GM18858 (cell line): ENCODE measurements at regions not wholly inside any gene's neighbourhood (a gene's known extent, or its start where the extent isn't known, plus 50 kb on each side); places are given as distances from the start of the nearest gene placed in this dataset.

Source experiments
- ATAC-seq: cut with Tn5 transposase; IDR thresholded peaks from one replicate; pipeline ENCODE4 v1.9.1; 2021; ENCODE audit not compliant: unreplicated experiment

DNA sequence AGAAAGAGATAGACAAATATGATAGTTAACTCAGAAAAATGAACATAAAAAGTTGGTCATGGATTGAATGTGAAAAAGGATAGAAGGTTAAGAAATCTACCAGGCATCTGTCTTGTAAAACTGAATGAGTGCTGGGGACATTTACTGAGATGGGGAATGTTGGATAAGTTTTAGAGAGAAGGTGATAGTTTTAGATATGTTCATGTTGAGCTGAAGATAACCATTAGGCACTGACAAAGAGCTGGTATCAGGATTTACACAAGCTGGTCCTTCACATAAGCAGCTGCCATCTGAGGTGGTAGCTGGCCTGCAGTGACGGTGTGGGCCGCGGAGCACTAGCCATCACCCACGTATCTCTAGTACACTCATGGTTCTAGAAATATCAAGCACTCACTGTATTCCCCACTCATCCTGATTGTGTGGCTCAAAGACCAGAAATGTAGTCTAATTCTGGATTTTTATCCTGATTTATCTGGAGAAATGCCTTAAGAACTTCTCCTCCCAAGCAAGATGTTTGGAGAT lies 194.4 kb upstream of the KCNJ16 start:
- ATAC-seq = no peak

DNA sequence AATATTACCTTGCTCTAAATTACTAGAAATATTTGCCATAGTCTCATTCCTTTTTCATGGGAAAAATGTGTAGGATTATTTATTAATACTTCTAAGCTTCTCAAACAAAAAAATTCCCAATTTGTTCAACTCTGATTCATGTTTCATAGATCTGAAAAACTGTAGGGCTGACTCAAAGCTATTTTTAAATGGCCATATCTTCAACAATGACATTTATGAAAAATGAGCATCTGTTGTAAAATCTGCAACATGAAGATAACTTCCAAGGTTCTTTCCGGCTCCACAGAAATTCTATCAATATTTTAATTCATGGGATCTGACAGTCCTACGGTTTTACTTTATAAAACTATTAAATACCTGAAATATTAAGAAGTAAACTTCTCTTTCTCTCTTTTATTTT lies 192.7 kb upstream of the KCNJ16 start:
- no peak for ATAC-seq

DNA sequence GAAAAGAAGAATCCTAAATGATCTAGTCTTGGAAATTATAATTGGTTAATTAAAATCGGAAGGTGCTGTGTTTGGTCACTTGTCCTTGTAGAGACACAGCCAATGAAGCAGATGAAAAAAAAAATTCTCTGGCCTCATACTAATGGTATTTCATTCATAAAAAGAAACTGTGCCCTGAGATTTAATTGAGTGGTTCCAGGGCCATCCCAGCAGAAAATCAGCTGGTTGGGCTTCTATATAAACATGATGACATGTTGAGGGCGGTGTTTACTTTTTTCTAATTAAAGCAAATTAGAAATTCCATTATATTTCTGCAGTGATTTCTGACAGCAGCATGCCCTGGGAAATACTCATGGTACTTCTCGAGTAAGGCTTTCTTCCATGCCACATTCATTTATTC lies 191.9 kb upstream of the KCNJ16 start:
- ATAC-seq = no peak

DNA sequence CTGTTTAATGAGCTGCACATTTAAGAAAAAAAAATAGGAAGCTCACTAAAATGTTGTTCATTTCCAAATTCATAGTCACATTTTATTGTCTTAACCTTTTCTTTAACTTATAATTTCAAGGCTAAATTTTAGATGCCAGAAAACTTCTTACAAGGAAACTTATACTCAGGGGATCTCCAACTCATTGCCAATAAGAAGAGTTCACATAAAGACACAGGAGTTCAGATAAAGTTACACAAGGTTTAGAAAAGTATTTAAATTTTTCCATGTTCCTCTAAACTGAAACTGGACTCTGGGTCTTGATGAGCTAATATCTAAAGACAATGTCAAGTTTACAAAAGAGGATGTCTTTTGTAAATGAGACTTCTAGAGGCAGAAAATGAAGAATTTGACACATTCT lies 190.7 kb upstream of the KCNJ16 start:
- no peak for ATAC-seq

DNA sequence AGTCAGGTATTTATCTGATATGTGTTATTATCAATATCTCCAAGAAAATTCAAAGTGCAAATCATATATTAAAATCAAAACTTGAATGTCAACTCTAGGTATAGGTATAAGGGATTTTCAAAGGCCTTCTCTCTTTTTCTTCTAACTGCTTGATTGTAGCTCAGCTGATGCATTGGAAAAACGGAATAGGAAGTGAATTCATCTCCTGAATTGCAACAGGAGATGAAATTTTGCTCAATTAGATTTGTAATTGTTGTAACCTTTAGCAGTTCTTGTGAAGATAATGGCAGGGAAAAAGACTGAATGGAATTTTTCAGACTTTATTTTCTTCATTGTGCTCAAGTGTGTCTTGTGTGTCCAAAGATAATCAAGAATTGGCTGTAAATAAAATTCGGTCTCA lies 190.2 kb upstream of the KCNJ16 start:
- ATAC-seq = no peak

DNA sequence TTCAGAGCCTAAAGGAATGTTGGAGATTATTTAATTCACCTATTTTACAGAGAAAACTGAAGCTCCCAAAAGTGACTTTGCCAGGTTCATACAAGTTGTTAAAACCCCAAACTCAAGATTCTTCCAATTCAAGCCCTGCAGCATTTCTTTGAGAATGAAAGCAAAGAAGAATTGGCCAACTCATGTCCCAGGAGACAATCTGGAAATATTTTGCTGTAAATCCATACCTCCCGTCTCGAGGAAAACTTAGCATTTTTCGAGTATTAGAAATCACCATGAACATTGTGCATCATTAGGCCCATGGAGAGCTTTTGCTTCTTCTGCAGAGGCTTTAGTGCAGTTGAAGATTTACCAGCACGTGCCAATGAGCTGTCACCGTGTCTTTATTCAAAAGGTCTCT lies 176.4 kb upstream of the KCNJ16 start:
- no peak for ATAC-seq

DNA sequence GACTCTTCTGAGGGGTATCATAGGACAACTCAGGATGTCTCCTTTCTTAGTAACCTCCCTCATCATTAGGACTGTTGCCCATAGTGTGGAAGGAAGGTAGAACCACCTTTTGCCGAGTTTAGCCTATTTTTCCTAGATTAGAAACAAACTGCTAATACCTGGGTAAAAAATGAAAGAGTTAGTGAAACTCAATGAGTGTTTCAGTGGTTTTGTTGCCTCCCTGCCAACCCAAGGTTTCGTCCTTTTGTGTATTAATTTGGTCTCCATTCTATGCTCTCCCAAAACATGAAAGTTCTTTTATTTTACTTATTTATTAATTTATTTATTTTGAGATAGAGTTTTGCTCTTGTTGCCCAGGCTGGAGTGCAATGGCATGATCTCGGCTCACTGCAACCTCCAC lies 174.9 kb upstream of the KCNJ16 start:
- ATAC-seq = no peak

DNA sequence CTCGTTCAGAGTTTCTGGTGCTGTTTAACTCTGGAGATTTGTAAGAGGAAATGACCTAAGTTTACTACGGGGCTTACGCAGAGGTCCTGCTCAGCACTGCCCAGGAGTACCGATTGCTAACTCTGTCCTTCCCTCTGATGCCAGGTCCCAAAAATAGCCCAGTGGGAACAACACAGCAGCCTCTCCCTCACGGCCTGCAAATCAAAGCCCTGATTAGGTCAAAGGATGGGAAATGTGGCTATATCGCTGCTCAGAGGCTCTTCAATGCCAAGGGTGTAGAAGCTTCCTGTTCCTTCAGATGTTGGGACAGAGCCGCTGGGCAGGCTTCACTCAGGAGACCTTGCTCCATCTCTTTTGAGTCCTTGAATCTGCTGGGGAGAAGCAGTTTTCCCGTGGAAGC lies 174.2 kb upstream of the KCNJ16 start:
- no peak for ATAC-seq

DNA sequence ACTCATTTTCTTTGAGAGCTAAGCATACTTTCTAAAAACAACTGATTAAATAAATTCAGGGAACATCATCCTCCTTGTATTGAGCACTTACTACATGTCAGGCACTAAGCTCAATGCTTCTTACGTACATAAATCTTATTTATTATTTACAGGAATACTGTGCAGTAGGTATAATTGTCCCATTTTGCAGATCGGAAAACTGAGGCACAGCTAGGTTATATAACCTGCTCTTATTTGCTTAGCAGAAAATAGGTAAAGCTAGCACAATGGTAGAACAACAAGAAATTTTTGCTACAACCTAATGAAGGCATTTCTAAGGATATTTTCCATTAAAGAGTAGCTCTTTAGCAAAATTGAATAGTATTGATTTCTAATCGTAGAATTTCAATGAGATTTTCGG lies 168.7 kb upstream of the KCNJ16 start:
- no peak for ATAC-seq

DNA sequence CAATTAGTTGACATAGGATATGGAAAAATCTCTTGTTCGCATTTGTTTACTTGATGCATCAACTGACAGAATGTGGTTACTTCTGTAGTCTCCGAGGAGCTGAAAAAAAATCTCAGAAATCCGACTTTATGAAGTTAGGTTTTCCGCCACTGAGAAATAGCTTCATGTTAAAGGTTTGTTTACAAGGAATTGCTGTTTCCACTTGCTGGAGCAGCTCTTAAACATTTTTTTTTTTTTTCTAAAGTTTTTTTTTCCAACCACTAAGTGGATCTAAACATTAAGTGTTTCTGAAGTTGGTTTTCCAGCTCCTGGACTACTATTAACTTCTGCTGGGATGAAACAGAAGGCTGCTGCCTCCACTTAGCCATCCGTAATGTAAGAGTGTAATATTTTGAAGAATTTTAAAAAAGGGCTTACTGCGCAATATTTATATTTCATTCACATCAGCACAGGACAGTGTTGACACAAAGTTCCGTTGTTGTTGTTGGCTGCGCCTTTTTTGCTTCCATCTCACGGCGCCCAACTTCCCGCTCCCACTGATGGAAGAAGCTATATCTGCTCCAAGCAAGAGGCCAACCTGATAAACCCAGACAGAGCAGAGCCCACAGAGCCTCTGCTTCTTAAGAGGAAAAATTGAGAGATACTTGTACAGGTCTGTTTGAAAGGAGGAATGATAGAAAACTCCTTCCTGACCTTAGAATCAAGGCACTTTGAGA lies 167.7 kb upstream of the KCNJ16 start:
- no peak for ATAC-seq

DNA sequence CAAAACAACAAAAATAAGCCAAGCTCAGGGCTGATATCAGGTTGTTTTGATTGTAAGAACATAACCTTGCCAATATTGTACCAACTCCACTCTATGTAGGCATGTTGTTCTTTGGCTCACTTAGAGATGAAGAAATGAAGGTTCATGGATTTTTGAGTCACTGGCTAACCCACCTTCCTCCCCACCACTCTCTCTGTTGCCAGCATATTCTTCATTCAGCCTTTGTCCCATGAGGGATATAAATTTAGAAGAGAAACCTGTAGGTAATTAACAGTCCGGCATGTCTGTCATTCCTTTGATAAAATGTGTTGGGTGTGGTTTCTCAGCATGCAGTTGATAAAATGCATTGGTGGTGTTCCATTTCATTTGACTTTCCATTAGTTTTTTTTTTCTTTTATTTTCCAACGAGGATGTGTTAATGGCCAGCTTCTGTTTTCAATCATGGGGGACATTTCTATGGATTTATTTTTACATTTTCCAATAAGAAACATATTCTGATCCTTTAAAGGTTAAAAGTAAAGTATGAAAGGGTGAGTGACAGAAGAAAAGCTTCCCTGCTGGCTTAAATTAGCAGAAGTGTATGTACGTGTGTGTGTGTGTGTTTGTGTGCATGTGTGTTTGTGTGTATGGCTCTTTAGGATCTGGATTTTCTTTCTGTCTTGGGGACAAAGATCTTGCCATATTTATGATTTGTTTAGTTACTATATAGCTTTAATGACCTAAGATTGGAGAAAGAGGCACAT lies 166.2 kb upstream of the KCNJ16 start:
- ATAC-seq = no peak

DNA sequence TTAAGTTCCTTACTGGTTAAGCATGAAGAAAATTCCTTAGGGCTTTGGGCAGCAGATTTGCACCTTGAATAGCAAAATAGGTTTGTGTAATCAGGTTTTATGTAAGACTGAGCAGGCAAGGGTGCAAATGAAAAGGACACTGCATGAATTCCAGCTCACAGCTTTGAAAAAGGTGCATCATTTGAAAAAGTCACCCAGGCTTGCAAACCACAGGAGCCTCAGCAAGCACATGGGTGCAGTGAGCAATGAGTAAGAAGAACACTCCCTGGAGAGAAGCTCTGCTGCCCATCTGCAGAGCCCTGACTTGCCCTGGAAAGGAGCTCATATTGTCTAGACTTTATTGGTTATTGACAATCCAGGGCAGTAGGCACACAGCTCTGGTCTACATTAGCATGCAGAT lies 165.6 kb upstream of the KCNJ16 start:
- no peak for ATAC-seq

DNA sequence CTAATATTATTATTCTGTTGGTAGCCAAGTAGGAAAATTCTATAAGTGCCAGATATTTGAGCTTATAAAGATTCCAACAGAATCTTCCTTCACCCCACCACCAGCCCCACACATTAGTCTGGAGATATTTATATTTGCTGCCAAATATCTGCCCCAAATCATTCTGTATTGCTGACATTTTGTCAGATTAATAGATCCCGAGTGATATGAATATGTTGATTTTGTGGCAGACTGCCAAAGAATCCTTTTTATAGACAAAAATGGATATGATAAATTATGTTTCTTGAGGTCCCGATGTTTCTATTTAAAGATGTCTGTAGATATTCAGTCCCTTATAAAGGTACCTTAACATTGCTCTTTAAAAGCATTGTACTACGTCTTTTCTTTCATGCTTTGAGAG lies 162.2 kb upstream of the KCNJ16 start:
- ATAC-seq = no peak

DNA sequence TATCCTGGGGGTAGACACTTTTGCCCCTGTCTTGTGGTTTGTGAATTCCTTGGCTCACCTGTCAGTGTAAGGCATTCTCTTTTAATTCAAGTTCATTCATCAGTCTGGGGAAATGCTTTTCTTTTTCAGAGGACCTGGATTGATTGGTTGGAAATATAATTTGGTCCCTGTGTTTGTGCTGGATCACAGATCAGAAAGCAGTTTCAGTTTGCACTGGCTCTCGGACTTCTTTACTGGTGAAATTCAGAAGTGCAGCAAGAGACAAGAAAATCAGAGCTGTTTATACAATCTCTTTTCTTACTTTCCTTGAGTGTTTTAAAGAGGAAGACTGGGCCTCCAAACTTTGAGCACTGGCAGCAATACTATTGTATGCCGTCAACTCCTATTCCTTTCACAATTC lies 161.8 kb upstream of the KCNJ16 start:
- no peak for ATAC-seq

DNA sequence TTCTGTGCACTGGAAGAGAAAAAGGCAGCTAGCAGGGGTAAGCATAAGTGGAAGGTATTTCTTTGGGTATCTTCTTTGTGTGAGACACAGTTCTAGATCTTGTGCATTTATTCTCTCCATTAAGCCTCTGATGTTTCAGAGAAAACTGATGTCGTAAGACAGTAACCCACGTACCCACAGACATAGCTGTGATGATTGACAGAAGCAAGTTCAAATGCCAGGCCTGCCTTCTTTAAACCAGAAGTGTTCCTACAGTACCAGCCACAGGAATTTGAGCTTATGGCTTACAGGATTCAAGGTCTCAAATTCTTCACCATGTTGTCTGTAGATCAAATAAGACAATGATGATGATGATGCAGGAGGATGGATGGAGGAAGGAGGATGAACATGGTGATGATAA lies 161.4 kb upstream of the KCNJ16 start:
- ATAC-seq = no peak

DNA sequence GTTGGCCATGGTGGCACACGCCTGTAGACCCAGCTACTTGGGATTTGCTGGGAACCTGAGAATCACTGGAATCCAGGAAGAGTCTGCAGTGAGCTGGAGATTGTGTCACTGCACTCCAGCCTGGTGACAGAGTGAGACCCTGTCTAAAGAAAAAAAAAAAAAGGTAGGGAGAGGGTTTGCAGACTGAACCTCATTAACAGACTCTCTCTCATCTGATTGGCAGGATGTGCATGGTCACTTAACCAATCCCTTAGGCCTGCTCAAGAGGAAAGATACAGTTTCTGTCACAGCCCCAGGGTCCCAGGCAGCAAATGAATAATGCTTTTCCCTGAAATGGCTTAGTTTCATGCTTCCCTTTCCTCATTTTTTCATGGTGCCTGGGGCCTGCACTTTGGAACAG lies 160.5 kb upstream of the KCNJ16 start:
- no peak for ATAC-seq

DNA sequence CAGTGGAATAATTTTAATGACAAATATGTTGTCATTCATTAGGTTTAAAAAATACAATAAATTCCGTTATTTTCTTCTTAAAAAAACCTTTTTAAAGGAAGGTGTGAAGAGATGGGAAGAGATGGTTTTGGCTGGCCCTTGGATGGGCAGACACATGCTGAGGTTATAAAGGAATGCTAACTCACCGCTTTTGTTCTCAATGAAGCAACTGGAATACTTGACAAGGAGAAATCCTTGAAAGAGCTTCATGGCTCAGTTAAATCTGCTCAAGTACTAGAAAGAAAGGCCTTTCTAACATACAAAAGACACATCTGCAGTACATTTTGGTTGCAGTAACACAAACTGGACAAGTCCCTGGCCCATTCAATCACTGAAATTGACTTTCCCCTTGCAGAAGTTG lies 158.3 kb upstream of the KCNJ16 start:
- no peak for ATAC-seq

DNA sequence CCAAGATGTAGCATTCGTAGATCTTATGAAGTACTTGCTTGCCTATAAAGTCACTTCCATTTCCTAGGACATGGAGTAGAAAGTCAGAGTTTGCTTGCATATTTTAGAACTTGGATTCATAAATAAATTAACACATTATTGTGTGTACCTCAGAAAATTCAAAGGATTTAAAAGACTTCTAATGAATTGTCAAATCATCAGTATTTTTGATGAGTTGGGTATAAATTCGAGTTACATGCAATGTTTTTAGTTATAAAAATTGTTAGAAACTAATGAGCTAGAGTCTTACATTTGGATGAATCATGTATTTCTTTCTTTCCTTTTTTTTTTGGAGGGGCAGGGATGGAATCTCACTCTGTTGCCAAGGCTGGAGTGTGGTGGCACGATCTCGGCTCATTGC lies 156.9 kb upstream of the KCNJ16 start:
- ATAC-seq = no peak

DNA sequence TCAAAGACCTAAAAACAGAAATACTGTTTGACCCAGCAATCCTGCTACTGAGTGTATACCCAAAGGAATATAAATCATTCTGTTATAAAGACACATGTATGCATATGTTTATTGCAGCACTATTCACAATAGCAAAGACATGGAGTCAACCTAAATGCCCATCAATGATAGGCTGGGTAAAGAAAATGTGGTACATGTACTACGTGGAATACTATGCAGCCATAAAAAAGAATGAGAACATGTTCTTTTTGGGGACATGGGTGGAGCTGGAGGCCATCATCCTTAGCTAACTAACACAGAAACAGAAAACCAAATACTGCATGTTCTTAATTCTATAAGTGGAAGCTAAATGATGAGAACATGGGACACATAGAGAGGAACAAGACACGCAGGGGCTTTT lies 155.2 kb upstream of the KCNJ16 start:
- ATAC-seq = no peak

DNA sequence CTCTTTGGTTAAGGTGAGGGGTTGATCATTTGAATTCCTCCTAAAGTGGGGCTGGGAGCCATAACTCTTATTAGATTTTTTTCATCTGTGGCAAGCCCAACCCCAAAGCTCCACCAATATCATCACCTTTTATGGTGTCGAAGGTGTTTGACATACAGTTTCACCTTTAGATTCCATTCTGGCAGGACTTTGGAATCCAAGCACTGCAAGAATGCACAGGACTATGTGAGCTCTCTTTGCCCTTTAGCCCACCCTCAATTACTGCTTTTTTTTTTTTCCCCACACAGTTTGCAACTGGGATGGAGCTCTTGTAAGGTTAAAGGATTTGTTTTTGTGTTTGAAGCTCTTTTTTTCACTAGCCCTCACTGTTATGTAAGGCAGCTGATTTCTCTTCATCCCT lies 154.0 kb upstream of the KCNJ16 start:
- no peak for ATAC-seq

DNA sequence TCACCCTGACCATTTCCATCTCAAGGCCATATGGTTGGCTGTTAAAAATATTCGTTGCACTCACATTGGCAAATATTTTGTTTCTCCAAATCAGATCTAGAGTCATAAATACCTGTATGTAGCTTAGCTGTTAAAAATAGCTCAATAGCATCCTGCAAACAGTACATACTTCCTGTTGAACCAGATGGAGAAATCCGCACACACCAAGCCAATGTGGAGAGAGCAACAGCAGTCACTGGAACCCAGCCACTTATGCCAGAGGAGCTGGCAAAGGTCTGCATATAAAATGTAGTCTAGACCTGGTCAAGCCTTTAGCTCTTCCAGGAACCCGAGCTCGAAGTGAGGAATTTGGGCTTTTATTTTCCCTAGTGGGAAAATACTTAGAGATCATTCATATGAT lies 146.4 kb upstream of the KCNJ16 start:
- no peak for ATAC-seq

DNA sequence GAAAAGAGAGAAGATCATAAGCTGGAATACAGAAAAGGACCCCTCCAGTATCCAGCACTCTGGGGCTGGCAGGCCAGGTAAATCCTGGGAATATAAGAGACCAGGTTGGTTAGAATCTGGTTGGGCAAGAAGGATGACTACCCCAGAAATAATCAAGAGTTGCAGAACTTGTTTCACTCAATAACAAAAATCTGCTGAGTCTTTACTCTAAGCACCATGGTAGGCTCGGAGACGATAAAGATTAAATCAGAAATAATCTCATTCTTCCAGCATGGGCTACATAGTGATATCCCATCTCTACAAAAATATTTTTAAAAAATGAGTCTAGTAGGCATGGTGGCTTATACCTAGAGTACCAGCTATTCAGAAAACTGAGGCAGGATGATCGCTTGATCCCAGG lies 138.0 kb upstream of the KCNJ16 start:
- ATAC-seq = no peak

DNA sequence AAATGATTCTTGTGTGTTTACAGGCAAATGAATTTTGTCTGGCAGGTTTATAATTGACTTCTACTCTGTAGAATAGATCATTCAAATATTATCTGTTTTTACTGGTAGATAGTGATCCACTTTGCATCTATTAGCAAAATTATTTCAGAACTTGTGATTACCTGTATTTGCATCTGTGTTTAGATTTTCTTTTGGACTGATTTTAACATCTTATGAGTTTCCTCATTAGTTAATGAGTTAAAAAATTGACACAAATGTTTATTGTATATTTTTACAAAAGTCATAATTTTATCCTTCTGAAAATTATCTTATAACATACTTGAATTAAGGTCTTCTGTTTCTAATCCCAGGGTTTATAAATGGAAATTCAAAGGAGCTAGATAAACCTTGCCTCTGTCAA lies 132.0 kb upstream of the KCNJ16 start:
- ATAC-seq = no peak
